K562 (cell line): ENCODE measurements at regions not wholly inside any gene's neighbourhood (a gene's known extent, or its start where the extent isn't known, plus 50 kb on each side); places are given as distances from the start of the nearest gene placed in this dataset. TPM values are rescaled to one million over a fixed set of nuclear protein-coding genes. Genes with fewer than 3 reads are reported as not detected.

Experiments
- ATAC-seq: fragments of 200-7000 bp; cut with Tn5 transposase; 3 replicates; pipeline ENCODE4 v1.9.1; 2020; ENCODE audit warnings: moderate library complexity
- BruUV-seq: library from RNA; stranded (reverse); fragments of 400-500 nt; replicated peaks from 2 replicates; lab custom pipeline; 2021; lab: Mats Ljungman, UMichigan
- CTCF ChIA-PET: fragments of 300-600 bp; formaldehyde crosslinking; extraction: SDS; loops from one replicate; lab custom pipeline; 2021; ENCODE audit warnings: low intra/inter-chr PET ratio; lab: Yijun Ruan, JAX
- POLR2A ChIA-PET: fragments of 300-600, 350-650 bp; sonication (Branson Sonifier 250); formaldehyde crosslinking; extraction: SDS; loops from one replicate; lab custom pipeline; 2021; ENCODE audit warnings: antibody characterized with exemption, inconsistent platforms; lab: Yijun Ruan, JAX
- DNase-seq, 4 experiments: peaks; one replicate each; pipeline versions ENCODE4 v3.0.0 to v3.0.0-alpha.2; 2011 to 2018; ENCODE audit warnings: low spot score in 3 of 4, mixed read lengths in 3 of 4; ENCODE audit errors: extremely low read depth in 1 of 4
- FAIRE-seq: peaks from 2 replicates; lab custom pipeline; 2011; peaks lifted over from hg19 to GRCh38; lab: Jason Lieb, UNC
- H2AFZ ChIP-seq: 2 replicates; pipeline ENCODE4 v1.6.0; 2011; ENCODE audit warnings: low read depth, low read length, control low read depth, inconsistent platforms
- H3K27ac ChIP-seq: fragments of 200-600 bp; 3 replicates; pipeline ENCODE4 v1.8.0; 2011; ENCODE audit warnings: low read depth, mild to moderate bottlenecking, control low read depth, inconsistent platforms, low read length, moderate library complexity, mixed read lengths; ENCODE audit errors: extremely low read depth
- H3K27me3 ChIP-seq, 2 experiments: fragments of 300-600 bp in 1 of 2; 2 replicates in 1 of 2; 3 replicates in 1 of 2; pipeline versions ENCODE4 v1.6.0 to v1.8.0; 2011; ENCODE audit warnings: inconsistent platforms in 2 of 2, low read length in 2 of 2, mild to moderate bottlenecking in 1 of 2, mixed read lengths in 1 of 2, moderate library complexity in 1 of 2; ENCODE audit not compliant: control insufficient read depth in 2 of 2, insufficient read depth in 2 of 2
- H3K36me3 ChIP-seq: fragments of 300-600 bp; 3 replicates; pipeline ENCODE4 v1.8.0; 2011; ENCODE audit warnings: mild to moderate bottlenecking, low read length, inconsistent platforms; ENCODE audit not compliant: control insufficient read depth, insufficient read depth
- H3K4me1 ChIP-seq, 2 experiments: fragments of 200-600 bp in 1 of 2; replicated peaks in 1 of 2; 2 replicates in 1 of 2; 3 replicates in 1 of 2; pipeline versions ENCODE4 v1.5.1 to v1.8.0; 2011; ENCODE audit warnings: inconsistent platforms in 2 of 2, low read length in 2 of 2, mild to moderate bottlenecking in 1 of 2, mixed read lengths in 1 of 2, moderate library complexity in 1 of 2; ENCODE audit not compliant: control insufficient read depth in 2 of 2, insufficient read depth in 2 of 2
- H3K4me2 ChIP-seq: 2 replicates; pipeline ENCODE4 v1.6.1; 2011; ENCODE audit warnings: low read length, control low read depth, inconsistent platforms, mixed read lengths; ENCODE audit not compliant: insufficient read depth
- H3K4me3 ChIP-seq: fragments of 200-600 bp; sonication (generic), shearing (Covaris generic); 2 replicates; pipeline ENCODE4 v1.5.1; 2016; ENCODE audit warnings: control low read depth, inconsistent platforms
- H3K79me2 ChIP-seq: fragments of 200-600 bp; 3 replicates; pipeline ENCODE4 v1.8.0; 2011; ENCODE audit warnings: low read length, inconsistent platforms; ENCODE audit not compliant: control insufficient read depth, insufficient read depth
- H3K9ac ChIP-seq, 2 experiments: 2 replicates each; pipeline versions ENCODE4 v1.6.0 to v1.6.1; 2011; ENCODE audit warnings: low read depth in 2 of 2, low read length in 2 of 2, control low read depth in 1 of 2, inconsistent platforms in 1 of 2, mild to moderate bottlenecking in 1 of 2, mixed read lengths in 1 of 2; ENCODE audit not compliant: insufficient read depth in 1 of 2
- H3K9me1 ChIP-seq: one replicate; pipeline ENCODE4 v1.6.0; 2011; ENCODE audit warnings: inconsistent platforms, mild to moderate bottlenecking, low read length, moderate library complexity; ENCODE audit not compliant: control insufficient read depth, insufficient read depth
- H3K9me3 ChIP-seq: replicated peaks from 2 replicates; pipeline ENCODE4 v1.5.1; 2011; ENCODE audit warnings: low read depth, low read length, inconsistent platforms; ENCODE audit not compliant: control insufficient read depth, insufficient read depth
- H4K20me1 ChIP-seq: replicated peaks from 2 replicates; pipeline ENCODE4 v1.6.1; 2011; ENCODE audit warnings: low read length, inconsistent platforms, mixed read lengths; ENCODE audit not compliant: control insufficient read depth, insufficient read depth
- SNRNP70 ChIP-seq: fragments of 200-400 bp; formaldehyde crosslinking; optimal IDR thresholded peaks from 2 replicates; pipeline ENCODE3; 2017; ENCODE audit warnings: low read depth, low read length
- WGBS: fragments of 100-300 bp; shearing (Covaris generic); methylation state at CpG from one replicate; pipeline ENCODE4 v1.1.6; 2016; ENCODE audit warnings: low coverage, mixed read lengths; ENCODE audit not compliant: insufficient coverage; ENCODE audit errors: missing lambda C conversion rate; 5-methylcytosine and 5-hydroxymethylcytosine counted together
- in situ Hi-C: fragments of 300-500 bp; cut with MboI; formaldehyde crosslinking; loops from 4 replicates; pipeline ENCODE4 v1.15.0; 2018; ENCODE audit warnings: inconsistent platforms, mixed read lengths
- intact Hi-C: fragments of 100-400 bp; cut with micrococcal nuclease; formaldehyde crosslinking; loops from 2 replicates; pipeline ENCODE4 v1.14.2; 2022
- small RNA-seq: library from RNA; depleted of rRNA; stranded (forward); fragments of <200 nt; gene quantifications from one replicate; pipeline ENCODE3, GENCODE V24; 2014

DNA sequence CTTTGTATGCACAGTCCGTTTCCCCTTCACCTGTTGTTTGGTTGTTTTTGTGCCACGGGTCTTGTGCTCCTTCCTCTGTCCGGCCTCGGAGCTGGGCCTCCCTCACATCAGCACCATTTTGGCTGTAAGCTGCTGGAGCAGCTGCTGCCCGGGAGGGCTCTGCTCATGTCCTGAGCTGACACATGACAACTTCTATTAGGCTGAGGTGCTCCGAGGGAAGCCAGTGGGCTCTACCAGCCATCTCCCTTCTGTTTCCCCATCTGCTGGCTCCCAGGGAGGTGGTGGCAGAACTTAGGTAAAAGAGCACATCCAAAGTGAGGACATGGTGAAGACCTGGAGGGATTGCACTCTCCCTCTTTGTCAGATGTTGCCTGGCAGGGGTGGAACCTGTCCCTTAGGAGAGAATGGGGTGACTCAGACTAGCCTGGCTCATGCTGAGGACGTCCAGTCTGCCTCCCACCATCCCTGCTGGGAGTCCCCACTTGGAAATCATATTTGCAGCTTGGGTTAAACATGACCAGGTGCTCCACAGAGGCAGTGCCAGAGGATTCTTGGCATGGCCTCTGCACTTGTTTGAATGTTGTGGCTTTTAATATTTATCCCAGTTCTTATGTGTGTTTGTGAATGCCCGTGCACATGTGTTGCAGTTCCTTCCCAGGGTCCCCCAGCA lies 49.8 kb upstream of the TNP1 start:
- POLR2A ChIA-PET = interaction anchor here (0.7 kb wide), 1 partner anchor 143 kb away, joined by 3 read pairs; no protein-coding TSS in a partner anchor
- Histone ChIP-seq H4K20me1 (no peaks in the 10 kb centered on the region), H3K36me3 (no peaks in the 10 kb centered on the region), H3K9me1 (no peaks in the 10 kb centered on the region), H3K79me2 (no peaks in the 10 kb centered on the region), H3K4me1 (peaks cover 0 to 3% of the 10 kb centered on the region in 2 experiments; a peak in 1 of 5 replicates), H3K9ac (peak overlapping the region in 1 of 2 experiments; percentile 52; a peak in 1 of 4 replicates), H3K27me3 (peaks cover 0 to 10% of the 10 kb centered on the region in 2 experiments; a peak in 4 of 5 replicates), H3K9me3 (no peaks in the 10 kb centered on the region), H3K27ac (no peak overlapping the region), H2AFZ (no peak overlapping the region), H3K4me3 (no peak overlapping the region), H3K4me2 (no peak overlapping the region)
- ATAC-seq (no peak), DNase-seq (no peak), FAIRE-seq (no peak)
- in situ Hi-C loops = no loop called here
- intact Hi-C loops = loop anchor here (10.0 kb wide), 1 partner anchor 135 kb away; no protein-coding TSS in a partner anchor
- CTCF ChIA-PET = no interaction called here
- no peak for TF ChIP-seq SNRNP70
- 18% methylated on average over 7 of the region's 8 CpGs for WGBS
- no TSS peak for BruUV-seq

Small RNA genes lying in the stretch of these regions (small RNA-seq; reads per million reads assigned to genes)
- not detected for gene RF01983
